Urinary bladder (tissue), 3 donors: ENCODE measurements at regions not wholly inside any gene's neighbourhood (a gene's known extent, or its start where the extent isn't known, plus 50 kb on each side); places are given as distances from the start of the nearest gene placed in this dataset.

Experiments
- DNase-seq: peaks from one replicate; pipeline ENCODE4 v3.0.0-alpha.2; 2015; ENCODE audit errors: extremely low spot score
- H3K27ac ChIP-seq: one replicate; pipeline ENCODE4 v1.5.1; 2013; ENCODE audit warnings: low read depth, mild to moderate bottlenecking, moderate library complexity
- H3K36me3 ChIP-seq: one replicate; pipeline ENCODE4 v1.6.1; 2013; ENCODE audit warnings: mild to moderate bottlenecking, moderate library complexity; ENCODE audit not compliant: insufficient read depth
- H3K4me1 ChIP-seq: one replicate; pipeline ENCODE4 v1.6.1; 2013; ENCODE audit warnings: mild to moderate bottlenecking, moderate library complexity; ENCODE audit not compliant: insufficient read depth
- H3K4me3 ChIP-seq: one replicate; pipeline ENCODE4 v1.5.1; 2013; ENCODE audit warnings: low read depth, low read length
- WGBS: extraction: QIAGEN DNeasy Blood & Tissue Kit; methylation state at CpG from one replicate; pipeline ENCODE4 v1.1.7; 2013; 5-methylcytosine and 5-hydroxymethylcytosine counted together
- donor health status: healthy with polysubstance abuse.
- donor health status: healthy.

DNA sequence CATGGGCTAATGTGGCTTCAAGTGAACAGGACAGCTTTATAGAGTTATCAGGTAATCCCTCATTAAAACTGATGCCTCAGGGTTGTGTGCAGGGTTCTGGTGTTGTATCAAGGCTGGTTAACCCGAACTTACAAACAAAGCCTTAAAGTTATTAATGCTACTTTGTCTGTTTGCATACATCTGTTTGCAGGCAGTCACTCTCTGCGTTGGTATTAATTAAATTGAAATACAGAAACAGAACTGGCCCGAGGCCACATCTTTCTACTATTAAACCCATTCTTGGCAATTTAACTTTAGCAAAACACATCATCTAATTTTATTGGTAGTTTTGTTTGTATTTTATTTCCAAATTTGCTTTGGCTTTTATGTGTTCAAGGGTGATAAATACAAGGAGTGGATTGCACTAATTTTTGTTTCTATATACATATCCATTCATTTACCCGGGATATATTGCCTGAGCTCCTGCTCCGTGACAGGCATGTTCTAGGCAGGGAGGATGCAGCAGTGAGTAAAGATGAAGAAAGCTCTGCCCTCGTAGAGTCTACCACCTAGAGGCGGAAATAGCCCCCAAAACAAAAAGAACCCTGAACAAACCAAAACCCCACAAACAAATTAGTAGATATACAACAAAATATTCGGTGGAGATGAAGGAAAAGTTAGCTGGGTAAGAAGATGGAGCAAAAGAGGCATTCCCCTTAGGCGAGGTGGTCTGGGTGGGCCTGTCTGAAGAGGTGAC is 164.2 kb downstream of the MACROH2A1 start:
- no peak overlapping the region for H3K4me3 ChIP-seq
- DNase-seq: no peak
- H3K4me1 ChIP-seq: no peaks in the 10 kb centered on the region
- no peaks in the 10 kb centered on the region for H3K36me3 ChIP-seq
- H3K27ac ChIP-seq: no peak overlapping the region
- 59% methylated on average over 9 of the region's 9 CpGs for WGBS

DNA sequence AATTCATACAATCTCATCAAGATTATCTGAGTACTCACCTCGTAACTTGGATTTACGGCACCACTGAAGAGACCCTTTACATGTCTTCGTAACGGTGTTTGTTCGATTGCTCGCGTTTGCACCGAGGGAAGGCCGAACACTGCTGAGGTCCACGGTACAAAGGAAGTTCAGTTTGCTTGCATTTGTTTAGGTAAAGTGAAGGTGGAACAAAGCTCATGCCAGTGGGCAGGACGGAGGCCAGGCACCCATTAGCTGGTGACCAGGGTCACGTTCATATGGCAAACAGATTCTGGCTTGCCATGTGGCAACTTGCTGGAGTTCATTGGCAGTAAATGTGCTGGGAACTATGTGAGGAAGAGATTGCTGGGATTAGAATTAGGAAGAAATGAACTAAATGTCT is 164.8 kb downstream of the MACROH2A1 start:
- Histone ChIP-seq H3K4me1 (no peaks in the 10 kb centered on the region), H3K4me3 (no peak overlapping the region), H3K36me3 (no peaks in the 10 kb centered on the region), H3K27ac (no peak overlapping the region)
- DNase-seq: no peak
- 83% methylated on average over 12 of the region's 12 CpGs for WGBS

DNA sequence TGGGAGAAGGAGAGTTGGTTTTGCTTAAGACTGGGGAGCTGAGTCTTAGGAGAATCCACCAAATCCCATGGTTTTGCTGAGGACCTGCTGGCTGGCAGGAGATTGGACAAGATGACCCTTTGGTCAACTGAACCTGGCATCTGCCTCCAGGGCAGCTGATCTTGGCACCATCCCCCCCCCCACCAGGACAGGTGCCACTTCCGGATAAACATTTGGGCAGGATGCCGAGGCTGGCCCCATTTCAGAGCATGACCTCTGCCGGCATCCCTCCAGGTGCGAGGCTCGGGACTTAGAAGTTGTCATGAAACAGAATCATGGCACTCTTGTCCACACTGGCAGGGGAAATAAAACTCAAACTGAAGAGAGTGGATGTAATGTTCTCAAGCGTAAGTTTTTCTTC is 165.6 kb downstream of the MACROH2A1 start:
- no peak overlapping the region for H3K27ac ChIP-seq
- no peaks in the 10 kb centered on the region for H3K4me1 ChIP-seq
- 92% methylated on average over 6 of the region's 6 CpGs for WGBS

DNA sequence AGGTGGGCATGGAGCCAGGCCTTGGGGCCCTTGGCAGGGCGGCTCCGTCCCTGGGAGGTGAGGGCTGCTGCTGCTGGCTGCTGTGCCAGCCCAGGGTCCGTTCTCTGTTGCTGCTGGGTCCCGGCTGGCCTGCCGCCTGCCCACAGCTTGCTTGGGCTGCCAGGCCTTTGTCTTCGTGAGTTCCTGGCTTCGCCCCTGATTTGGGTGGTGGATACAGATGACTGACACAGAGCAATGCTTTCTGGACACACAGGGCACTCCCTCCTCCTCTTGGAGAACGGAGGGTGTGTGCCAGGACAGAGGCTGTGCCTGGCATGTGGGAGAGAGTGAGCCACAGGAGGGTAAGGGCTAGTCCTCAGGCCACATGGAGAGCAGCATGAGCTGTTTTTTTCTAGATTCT is 166.1 kb downstream of the MACROH2A1 start:
- DNase-seq: no peak
- H3K4me1 ChIP-seq: no peaks in the 10 kb centered on the region
- no peak overlapping the region for H3K27ac ChIP-seq
- H3K36me3 ChIP-seq: no peaks in the 10 kb centered on the region
- WGBS: 79% methylated on average over 8 of the region's 8 CpGs
- no peak overlapping the region for H3K4me3 ChIP-seq

More for the DNA sequence above, 165.6 kb downstream of the MACROH2A1 start:
- H3K4me3 ChIP-seq: no peak overlapping the region
- no peak for DNase-seq
- H3K36me3 ChIP-seq: no peaks in the 10 kb centered on the region

DNA sequence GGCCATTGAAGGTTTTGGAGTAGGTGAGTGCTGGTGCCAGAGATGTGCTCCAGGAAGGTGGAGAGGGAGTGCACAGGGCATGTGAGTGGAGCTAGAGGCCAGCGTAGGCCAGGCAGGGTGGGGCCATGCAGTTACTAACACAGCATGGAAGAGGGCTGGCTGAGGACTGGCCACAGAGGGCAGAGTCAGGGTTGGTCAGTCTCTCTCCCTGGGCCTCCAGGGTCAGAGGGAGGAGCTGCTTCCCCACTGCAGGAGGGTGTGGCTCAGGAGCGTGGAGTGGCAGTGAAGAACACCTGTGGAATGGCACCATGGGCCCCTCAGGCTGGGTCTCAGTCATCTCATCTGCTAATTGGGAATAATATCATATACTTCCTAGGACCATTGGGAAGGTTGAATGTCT is 167.7 kb downstream of the MACROH2A1 start:
- no peak for DNase-seq
- Histone ChIP-seq H3K4me3 (no peak overlapping the region), H3K27ac (no peak overlapping the region), H3K36me3 (no peaks in the 10 kb centered on the region), H3K4me1 (no peaks in the 10 kb centered on the region)
- WGBS: 99% methylated on average over 2 of the region's 2 CpGs

DNA sequence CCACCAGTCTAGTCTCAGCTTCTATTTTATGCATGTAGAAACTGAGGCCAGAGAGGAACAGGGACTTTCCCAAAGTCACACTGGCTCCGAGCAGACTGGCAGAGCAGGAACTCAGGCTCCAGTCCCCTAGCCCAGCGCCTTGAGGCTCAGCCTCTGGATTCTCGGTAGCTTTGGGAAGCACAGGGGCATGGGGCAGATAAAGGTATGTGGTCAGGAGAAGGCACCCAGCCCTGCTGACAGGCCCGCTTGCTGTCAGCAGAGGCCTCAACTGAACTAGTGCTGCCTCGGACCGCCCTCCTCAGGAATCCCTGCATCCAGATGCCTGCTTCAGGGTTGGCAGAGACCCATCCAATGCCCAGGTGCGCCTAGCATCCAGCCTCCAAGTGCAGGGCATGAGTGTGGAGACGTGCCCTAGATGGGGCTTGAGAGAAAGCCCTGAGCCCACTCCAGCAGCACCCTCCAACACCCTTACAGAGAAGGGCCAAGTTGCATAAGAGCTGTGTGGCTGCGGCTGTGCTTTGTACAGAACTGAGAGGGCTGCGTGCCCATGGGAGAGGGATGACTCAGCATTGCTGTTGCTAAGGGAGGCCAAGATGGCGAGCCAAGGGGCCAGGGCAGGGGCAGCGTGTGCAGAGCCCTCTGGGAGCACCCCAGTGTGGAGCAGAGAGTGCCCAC is 168.6 kb downstream of the MACROH2A1 start:
- no peak overlapping the region for H3K27ac ChIP-seq
- no peaks in the 10 kb centered on the region for H3K4me1 ChIP-seq
- H3K36me3 ChIP-seq: no peaks in the 10 kb centered on the region
- H3K4me3 ChIP-seq: no peak overlapping the region
- DNase-seq: no peak
- WGBS: 61% methylated on average over 12 of the region's 12 CpGs

DNA sequence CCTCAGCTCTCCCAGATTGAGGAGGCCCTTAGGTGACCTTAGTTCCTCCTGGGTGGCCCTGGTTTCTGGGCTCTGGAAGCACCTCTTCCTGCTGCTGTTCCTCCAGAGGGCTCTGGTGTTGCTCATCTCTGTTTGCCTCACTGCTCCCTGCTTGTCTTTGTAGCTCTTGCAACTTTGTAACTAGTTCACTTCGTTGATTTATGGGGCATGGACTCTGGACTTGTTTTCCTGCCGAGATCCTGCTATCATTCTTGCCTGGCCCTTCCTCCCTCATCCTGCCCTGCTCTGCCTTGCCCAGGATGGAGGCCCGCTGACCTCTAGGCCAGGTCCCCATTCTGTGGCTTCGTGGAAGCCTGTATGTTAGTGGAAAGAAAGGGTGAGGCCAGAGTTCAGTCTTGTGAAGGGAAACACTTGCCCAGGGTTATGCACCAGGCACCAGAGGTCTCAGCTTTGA is 169.3 kb downstream of the MACROH2A1 start:
- no peak overlapping the region for H3K27ac ChIP-seq
- DNase-seq: no peak
- no peaks in the 10 kb centered on the region for H3K4me1 ChIP-seq
- H3K36me3 ChIP-seq: no peaks in the 10 kb centered on the region
- WGBS: 79% methylated on average over 4 of the region's 4 CpGs
- H3K4me3 ChIP-seq: no peak overlapping the region

DNA sequence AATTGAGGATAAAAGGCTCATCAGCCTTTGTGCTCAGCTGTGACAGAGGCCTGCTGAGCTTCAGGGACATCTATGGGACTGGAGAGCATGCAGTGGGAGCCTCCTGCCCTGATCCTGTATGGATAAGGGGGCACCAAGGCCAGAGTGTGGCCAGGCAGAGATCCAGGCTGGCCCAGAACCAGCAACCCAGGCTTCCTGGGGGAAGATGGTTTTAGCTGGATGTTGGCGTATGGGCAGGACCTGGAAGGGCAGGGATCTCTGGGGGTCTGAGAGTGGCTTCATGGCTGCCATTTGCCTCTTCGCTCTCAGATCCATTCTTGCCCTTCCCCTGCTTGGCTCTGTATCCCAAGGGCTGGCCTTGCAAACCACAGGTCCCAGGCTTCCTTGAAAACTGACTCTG is 169.9 kb downstream of the MACROH2A1 start:
- Histone ChIP-seq H3K36me3 (no peaks in the 10 kb centered on the region), H3K4me1 (no peaks in the 10 kb centered on the region), H3K4me3 (no peak overlapping the region), H3K27ac (no peak overlapping the region)
- DNase-seq: no peak
- WGBS: 97% methylated on average over 2 of the region's 2 CpGs

DNA sequence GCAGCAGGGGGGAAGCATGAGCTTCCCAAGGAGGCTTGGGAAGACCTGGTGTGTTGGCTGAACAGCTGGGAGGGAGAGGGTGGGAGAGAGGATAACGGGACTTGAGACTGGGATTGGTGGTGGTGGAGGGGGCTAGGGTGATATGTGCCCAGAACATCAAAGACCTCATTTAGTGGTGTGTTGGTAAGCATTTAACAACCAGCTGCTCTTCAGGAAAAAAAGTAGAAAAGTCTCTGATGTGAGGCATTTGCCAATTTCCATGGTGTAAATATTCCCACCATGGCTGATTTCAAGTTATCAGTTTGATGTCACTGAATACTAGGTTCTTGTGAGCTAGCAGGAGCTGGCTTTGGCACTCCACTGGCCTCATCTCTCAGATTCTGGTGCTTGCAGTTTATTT is 170.8 kb downstream of the MACROH2A1 start:
- no peak overlapping the region for H3K27ac ChIP-seq
- H3K4me3 ChIP-seq: no peak overlapping the region
- no peaks in the 10 kb centered on the region for H3K4me1 ChIP-seq
- H3K36me3 ChIP-seq: no peaks in the 10 kb centered on the region
- DNase-seq: no peak
- 93% methylated on average over 1 of the region's 1 CpG for WGBS

DNA sequence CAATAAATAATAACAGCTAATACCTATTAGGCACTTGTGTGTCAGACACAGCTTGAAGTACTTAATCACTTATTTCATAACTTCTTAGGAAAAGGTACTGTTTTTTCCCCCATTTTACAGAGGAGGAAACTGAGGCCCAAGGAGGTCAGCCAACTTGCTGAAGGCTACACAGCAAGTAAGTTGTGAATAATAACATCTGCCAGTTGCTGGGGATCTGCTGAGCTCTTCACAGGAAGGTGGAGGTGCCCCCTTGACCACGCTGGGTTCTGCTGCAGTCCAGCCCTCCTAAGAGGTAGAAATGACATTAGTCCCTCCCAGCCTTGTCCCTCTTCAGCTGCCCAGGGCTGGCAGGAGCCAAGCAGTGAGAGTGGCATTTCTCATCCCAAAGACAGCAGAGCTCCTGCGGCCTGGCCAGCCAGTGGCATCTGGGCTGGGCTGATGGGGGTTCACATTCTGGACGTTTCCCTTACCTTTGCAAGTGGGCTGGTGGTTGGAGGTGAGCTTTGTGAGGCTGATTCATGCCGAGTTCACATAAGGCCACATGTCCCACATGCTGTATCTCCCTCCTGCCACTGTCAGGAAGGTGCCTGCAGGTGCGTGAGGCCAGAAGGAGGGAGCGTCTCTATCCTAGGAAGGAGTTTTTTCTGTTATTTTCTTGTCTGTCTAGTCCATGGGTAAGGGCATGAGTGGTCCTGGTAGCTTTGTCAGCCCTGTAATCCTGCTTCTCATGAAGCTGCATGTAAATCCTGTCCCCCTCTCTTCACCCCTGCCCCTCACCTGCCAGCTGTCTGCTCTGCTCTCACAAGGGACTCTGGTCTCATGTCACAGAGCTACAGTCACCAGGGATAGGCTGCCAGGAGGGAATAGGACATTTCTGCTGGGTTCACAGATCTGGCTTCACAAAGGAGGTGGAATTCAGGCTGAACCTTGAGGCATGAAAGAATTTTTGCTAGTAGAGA is 171.7 kb downstream of the MACROH2A1 start:
- Histone ChIP-seq H3K4me1 (no peaks in the 10 kb centered on the region), H3K4me3 (no peak overlapping the region), H3K36me3 (no peaks in the 10 kb centered on the region), H3K27ac (no peak overlapping the region)
- DNase-seq: no peak
- 83% methylated on average over 6 of the region's 6 CpGs for WGBS

DNA sequence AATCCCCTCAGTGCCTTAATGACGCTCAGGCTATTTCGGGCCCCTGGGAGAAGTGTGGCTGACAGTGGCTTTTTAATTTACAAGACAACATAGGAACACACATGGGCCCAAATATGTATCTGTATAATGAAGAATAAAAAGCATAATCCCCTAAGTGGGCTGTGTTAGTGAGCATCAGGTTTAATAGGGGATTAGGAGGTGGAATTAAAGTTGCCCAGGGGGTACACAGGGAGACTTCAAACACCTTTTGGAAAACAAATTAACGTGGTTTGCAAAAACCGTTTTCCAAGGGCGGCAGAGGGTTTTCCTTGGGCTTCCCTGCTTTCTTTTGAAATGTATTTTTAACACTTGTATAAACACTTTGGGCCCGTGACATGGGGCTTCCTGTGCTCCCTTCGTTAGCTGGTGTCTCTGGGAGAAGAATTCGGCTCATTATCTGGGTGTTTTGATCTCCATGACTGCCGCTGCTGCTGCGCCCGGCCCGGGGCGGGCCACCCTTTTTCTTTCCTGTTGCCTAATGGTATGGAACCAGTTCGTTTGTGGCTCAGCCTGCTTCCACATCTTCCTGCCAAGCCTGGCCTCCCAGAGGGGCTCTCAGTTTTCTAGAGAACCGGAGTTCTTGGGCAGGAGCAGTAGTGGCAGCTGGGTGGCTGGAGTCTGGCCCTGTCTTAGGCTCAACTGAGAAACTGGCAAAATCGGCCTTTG is 173.0 kb downstream of the MACROH2A1 start:
- 63% methylated on average over 16 of the region's 16 CpGs for WGBS
- no peaks in the 10 kb centered on the region for H3K4me1 ChIP-seq
- no peak for DNase-seq
- H3K36me3 ChIP-seq: no peaks in the 10 kb centered on the region
- no peak overlapping the region for H3K4me3 ChIP-seq
- no peak overlapping the region for H3K27ac ChIP-seq

DNA sequence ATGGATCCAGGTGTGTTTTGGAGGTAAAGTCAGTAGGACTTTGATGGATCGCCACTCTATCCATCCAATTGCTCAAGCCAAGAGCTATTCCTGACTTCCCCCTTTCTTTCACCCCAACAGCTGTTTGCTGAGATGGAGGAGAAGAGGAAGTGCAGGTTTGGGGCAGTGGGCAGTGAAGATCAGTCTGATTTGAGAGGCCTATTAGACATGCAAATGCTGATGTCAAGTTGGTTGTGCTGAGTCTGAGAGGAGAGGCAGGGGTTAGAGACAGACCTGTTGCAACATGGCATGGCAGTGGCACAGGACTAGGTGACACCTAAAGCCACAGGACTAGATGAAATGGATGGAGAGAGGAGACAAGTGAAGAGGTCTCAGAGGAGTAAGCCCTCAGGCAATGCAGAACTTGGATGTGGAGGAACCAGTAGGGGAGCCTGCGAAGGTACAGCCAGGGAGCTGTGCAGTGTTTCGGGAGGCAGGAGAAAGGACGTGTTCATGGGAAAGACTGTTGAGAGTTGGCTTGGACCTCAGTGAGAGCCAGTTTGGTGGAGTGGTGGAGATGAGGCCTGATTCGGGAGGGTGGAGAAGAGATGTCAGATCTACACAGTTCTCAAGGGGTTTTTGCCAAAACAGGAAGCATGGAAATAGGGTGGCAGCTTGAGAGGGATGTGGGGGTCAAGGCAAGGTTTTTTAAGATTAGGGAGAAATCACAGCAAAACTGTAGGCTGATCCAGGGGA is 175.0 kb downstream of the MACROH2A1 start:
- Histone ChIP-seq H3K27ac (no peak overlapping the region), H3K4me3 (no peak overlapping the region), H3K4me1 (no peaks in the 10 kb centered on the region), H3K36me3 (no peaks in the 10 kb centered on the region)
- DNase-seq: no peak
- 76% methylated on average over 5 of the region's 5 CpGs for WGBS

DNA sequence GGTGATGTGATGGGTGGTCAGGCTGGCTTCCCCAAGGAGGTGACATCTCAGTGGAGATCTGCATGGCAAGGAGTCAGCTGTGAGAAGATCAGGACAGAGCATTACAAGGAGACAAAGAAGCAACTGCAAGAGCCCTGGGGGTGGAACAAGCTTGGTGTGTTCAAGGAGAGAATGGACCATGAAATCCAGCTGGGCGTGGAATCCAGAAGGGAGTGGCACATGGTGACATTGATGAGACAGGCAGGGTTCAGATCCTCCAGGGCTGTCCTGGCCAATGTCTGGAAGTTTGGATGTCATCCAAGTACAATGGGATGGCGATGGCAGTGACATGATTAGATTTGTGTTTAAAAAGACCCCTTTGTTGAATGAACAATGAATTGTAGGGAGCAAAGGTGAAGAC is 175.6 kb downstream of the MACROH2A1 start:
- no peak for DNase-seq
- Histone ChIP-seq H3K4me1 (no peaks in the 10 kb centered on the region), H3K27ac (no peak overlapping the region), H3K36me3 (no peaks in the 10 kb centered on the region), H3K4me3 (no peak overlapping the region)
- 93% methylated on average over 2 of the region's 2 CpGs for WGBS
